ENCODE measurements at regions not wholly inside any gene's neighbourhood (a gene's known extent, or its start where the extent isn't known, plus 50 kb on each side); places are given as distances from the start of the nearest gene placed in this dataset.

DNA sequence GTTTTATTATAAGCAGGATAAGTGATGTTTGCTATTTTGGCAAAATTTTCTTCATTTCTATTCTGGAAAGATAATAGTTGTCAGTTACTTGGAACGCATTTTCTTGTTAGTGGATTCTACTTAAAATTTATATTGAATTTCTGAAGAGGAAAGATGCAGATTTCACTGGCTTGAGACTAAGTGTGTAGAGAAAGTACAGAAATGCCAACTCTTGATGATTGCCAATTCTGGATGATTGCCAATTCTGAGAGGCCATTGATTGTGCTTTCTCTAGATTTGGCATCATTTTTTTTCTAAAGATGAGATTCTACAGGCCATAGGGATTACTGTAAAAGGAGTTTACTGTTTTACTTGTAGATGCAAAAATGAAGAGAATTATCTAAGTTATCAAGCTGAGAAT lies 58.9 kb upstream of the CNTN3 start:
- DNase-seq = no peak

DNA sequence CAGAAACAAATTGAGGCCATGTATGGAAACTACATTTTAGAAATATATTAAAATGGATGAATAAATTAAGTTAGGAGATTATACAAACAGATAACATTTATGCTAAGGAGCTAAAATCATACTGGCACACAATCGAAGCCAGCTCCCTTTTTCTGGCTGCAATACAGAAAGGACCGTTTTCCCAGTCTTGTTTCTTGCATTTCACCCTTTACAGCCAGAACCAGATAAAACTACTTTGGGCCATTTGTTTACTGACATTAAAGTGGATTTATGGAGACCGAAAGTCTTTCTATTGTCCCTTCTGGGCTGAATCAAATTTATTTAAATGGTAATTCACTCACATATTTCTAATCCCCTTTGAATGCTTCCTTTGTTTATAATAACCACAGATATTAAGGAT lies 50.1 kb upstream of the CNTN3 start:
- no peak for DNase-seq
